GM20000 (cell line): ENCODE measurements at regions not wholly inside any gene's neighbourhood (a gene's known extent, or its start where the extent isn't known, plus 50 kb on each side); places are given as distances from the start of the nearest gene placed in this dataset.

ENCODE experiments used
- DNase-seq: peaks from one replicate; pipeline ENCODE4 v3.0.0; 2012; ENCODE audit warnings: low spot score
- CTCF ChIP-seq: IDR thresholded peaks from 2 replicates; pipeline ENCODE4 v1.5.1; 2012; ENCODE audit warnings: mild to moderate bottlenecking, control low read depth; ENCODE audit errors: extremely low read depth, missing control alignments

- no peak for DNase-seq
- TF ChIP-seq CTCF, result no peak
Observed at GRCh38 chr4:117784266-117784665, 250.0 kb upstream of the NDST3 start.

- TF ChIP-seq CTCF, result no peak
- DNase-seq, result no peak
Observed at GRCh38 chr4:117786566-117786965, 247.7 kb upstream of the NDST3 start.

- no peak for DNase-seq
- TF ChIP-seq CTCF, result no peak
Observed at GRCh38 chr4:117793845-117794480, 240.3 kb upstream of the NDST3 start.

GRCh38 chr4:117796677-117797076 lies 237.6 kb upstream of the NDST3 start:
- DNase-seq, result no peak
- no peak for TF ChIP-seq CTCF

- no peak for DNase-seq
- no peak for TF ChIP-seq CTCF
Observed at GRCh38 chr4:117800636-117801035, 233.7 kb upstream of the NDST3 start.

- no peak for TF ChIP-seq CTCF
- DNase-seq, result no peak
Observed at GRCh38 chr4:117801756-117802155, 232.5 kb upstream of the NDST3 start.

- TF ChIP-seq CTCF, result no peak
- no peak for DNase-seq
Observed at GRCh38 chr4:117811731-117812130, 222.6 kb upstream of the NDST3 start.
